ENCODE measurements at regions not wholly inside any gene's neighbourhood (a gene's known extent, or its start where the extent isn't known, plus 50 kb on each side); places are given as distances from the start of the nearest gene placed in this dataset.

GRCh38 chr13:33362986-33363727, 77.6 kb upstream of the STARD13 start:
- intact Hi-C loops (cut with DNase I), result no loop called here
- ATAC-seq (no peak), DNase-seq (no peak)
- no peaks in the 10 kb centered on the region for H3K9me3 ChIP-seq
- no peak overlapping the region for H3K4me3 ChIP-seq
- WGBS, 2 donors, result 68 to 95% methylated on average over 2 of the region's 2 CpGs
- H3K4me1 ChIP-seq, result peaks cover 13% of the 10 kb centered on the region
- H3K36me3 ChIP-seq (replicated peaks in 1 of 2; ENCODE audit: insufficient read depth in 1 of 2, low read depth in 2 of 2), result no peaks in the 10 kb centered on the region
- H3K27me3 ChIP-seq, result no peaks in the 10 kb centered on the region
- TF ChIP-seq POLR2A (IDR thresholded peaks at IDR 0.05) (no peak), CTCF (IDR thresholded peaks at IDR 0.05) (no peak)
- H3K27ac ChIP-seq, result peak overlapping the region in 1 of 4 donors; percentile 31

DNA sequence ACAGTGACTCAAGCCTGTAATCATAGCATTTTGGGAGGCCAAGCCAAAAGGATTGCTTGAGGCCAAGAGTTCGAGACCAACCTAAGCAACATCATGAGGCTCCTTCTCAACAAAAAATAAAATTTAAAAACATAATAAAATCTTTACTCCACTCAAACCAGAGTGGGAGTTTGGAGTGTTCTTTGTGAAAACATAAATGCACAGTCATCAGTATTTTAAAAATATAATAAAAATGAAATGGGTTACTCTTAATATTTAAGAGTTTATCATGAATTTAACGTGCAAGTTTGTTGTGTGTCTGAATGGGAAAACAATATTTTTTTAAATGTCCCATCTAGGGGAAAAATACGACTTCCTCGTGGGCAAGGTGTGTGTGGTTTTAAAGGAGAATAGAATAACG, 78.6 kb upstream of the STARD13 start:
- Histone ChIP-seq H3K4me3 (no peak overlapping the region), H3K27ac (no peak overlapping the region), H3K27me3 (no peaks in the 10 kb centered on the region), H3K4me1 (peaks cover 14% of the 10 kb centered on the region), H3K9me3 (no peaks in the 10 kb centered on the region), H3K36me3 (replicated peaks in 1 of 2; ENCODE audit: insufficient read depth in 1 of 2, low read depth in 2 of 2) (no peaks in the 10 kb centered on the region)
- WGBS, 2 donors, result 92 to 93% methylated on average over 5 of the region's 5 CpGs
- ATAC-seq (no peak), DNase-seq (no peak)
- TF ChIP-seq CTCF (IDR thresholded peaks at IDR 0.05), result no peak
- no peak for TF ChIP-seq POLR2A (IDR thresholded peaks at IDR 0.05)
- intact Hi-C loops (cut with DNase I), result no loop called here

GRCh38 chr13:33366469-33367062, 81.0 kb upstream of the STARD13 start:
- Histone ChIP-seq H3K27ac (peak overlapping the region in 3 of 4 donors; percentile 25 to 45 (median 42)), H3K9me3 (no peaks in the 10 kb centered on the region), H3K4me1 (peaks cover 19% of the 10 kb centered on the region), H3K4me3 (no peak overlapping the region), H3K36me3 (replicated peaks in 1 of 2; ENCODE audit: insufficient read depth in 1 of 2, low read depth in 2 of 2) (no peaks in the 10 kb centered on the region), H3K27me3 (no peaks in the 10 kb centered on the region)
- DNase-seq (no peak), ATAC-seq (peak; percentile 66)
- no peak for TF ChIP-seq POLR2A (IDR thresholded peaks at IDR 0.05)
- TF ChIP-seq CTCF (IDR thresholded peaks at IDR 0.05), result no peak
- intact Hi-C loops (cut with DNase I), result no loop called here
- WGBS, 2 donors, result 17 to 21% methylated on average over 6 of the region's 6 CpGs

DNA sequence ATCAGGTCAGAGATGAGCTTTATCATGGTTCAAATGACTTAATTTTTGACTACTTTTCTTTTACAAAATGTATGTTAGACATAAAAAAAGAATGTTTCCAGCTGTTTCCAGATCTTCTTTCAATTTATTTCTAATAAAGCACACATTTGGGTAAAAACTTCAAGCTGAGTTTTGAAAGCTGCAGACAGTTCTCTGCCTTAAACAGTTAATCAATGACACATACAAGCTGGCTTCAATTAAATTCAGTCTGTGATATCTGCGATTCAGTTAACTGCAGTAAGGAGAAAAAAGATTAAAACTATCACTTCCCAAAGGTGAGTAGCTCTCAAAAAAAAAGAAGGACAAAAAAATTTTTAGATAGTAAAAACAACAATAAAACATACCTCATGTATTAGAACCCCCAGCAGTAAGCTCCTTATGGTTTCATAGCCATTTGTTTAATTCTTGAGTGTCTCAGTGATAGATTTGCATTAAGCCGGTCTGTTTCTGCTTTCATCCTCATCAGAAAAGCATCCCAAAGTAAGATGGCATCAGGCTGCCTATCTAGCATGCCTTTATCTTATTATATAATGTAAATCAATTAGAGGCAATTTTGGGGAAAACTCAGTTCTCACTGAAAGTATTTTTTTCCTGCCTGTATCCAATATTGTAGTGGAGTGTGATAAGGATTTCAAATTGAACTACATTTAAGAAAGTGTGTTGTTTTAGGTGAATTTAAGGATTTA, 81.8 kb upstream of the STARD13 start:
- 54 to 60% methylated on average over 2 of the region's 2 CpGs for WGBS, 2 donors
- ATAC-seq, result no peak

More for the DNA sequence above, 81.8 kb upstream of the STARD13 start:
- H3K4me1 ChIP-seq, result peaks cover 19% of the 10 kb centered on the region
- H3K36me3 ChIP-seq (replicated peaks in 1 of 2; ENCODE audit: insufficient read depth in 1 of 2, low read depth in 2 of 2), result no peaks in the 10 kb centered on the region
- H3K27ac ChIP-seq, result peak overlapping the region; percentile 7 to 66 (median 28)
- H3K4me3 ChIP-seq, result no peak overlapping the region
- no peak for DNase-seq
- no peaks in the 10 kb centered on the region for H3K9me3 ChIP-seq
- TF ChIP-seq CTCF (IDR thresholded peaks at IDR 0.05) (no peak), POLR2A (IDR thresholded peaks at IDR 0.05) (no peak)
- no peaks in the 10 kb centered on the region for H3K27me3 ChIP-seq
- intact Hi-C loops (cut with DNase I), result no loop called here
